ENCODE measurements at regions not wholly inside any gene's neighbourhood (a gene's known extent, or its start where the extent isn't known, plus 50 kb on each side); places are given as distances from the start of the nearest gene placed in this dataset.
A peak's percentile ranks its signal among the peaks of the same experiment; 100 is the strongest.

GRCh38 chr11:121733858-121734257 is 281.1 kb upstream of the SORL1-AS1 start:
- no peak for TF ChIP-seq CTCF (IDR thresholded peaks at IDR 0.05; ENCODE audit: control extremely low read depth, extremely low read depth, low read depth, missing control alignments)
- POLR2A ChIA-PET, result no interaction called here
- no peak for DNase-seq (ENCODE audit: extremely low spot score)
- CTCF ChIA-PET, result no interaction called here

GRCh38 chr11:121727942-121728341 is 275.2 kb upstream of the SORL1-AS1 start:
- POLR2A ChIA-PET, result no interaction called here
- TF ChIP-seq CTCF (IDR thresholded peaks at IDR 0.05; ENCODE audit: control extremely low read depth, extremely low read depth, low read depth, missing control alignments), result no peak
- CTCF ChIA-PET, result no interaction called here
- DNase-seq (ENCODE audit: extremely low spot score), result no peak

GRCh38 chr11:121723246-121723741 is 270.5 kb upstream of the SORL1-AS1 start:
- TF ChIP-seq CTCF (IDR thresholded peaks at IDR 0.05; ENCODE audit: control extremely low read depth, extremely low read depth, low read depth, missing control alignments), result no peak
- POLR2A ChIA-PET, result no interaction called here
- CTCF ChIA-PET, result no interaction called here
- no peak for DNase-seq (ENCODE audit: extremely low spot score)

GRCh38 chr11:121722431-121723245 is 269.9 kb upstream of the SORL1-AS1 start:
- no peak for TF ChIP-seq CTCF (IDR thresholded peaks at IDR 0.05; ENCODE audit: control extremely low read depth, extremely low read depth, low read depth, missing control alignments)
- ChIA-PET POLR2A (no interaction called here), CTCF (no interaction called here)
- peak; percentile 14 for DNase-seq (ENCODE audit: extremely low spot score)

GRCh38 chr11:121721961-121722360 is 269.2 kb upstream of the SORL1-AS1 start:
- ChIA-PET POLR2A (no interaction called here), CTCF (no interaction called here)
- DNase-seq (ENCODE audit: extremely low spot score), result no peak
- no peak for TF ChIP-seq CTCF (IDR thresholded peaks at IDR 0.05; ENCODE audit: control extremely low read depth, extremely low read depth, low read depth, missing control alignments)

- CTCF ChIA-PET, result no interaction called here
- no peak for DNase-seq (ENCODE audit: extremely low spot score)
- TF ChIP-seq CTCF (IDR thresholded peaks at IDR 0.05; ENCODE audit: control extremely low read depth, extremely low read depth, low read depth, missing control alignments), result no peak
Observed at GRCh38 chr11:121721448-121721847, 268.7 kb upstream of the SORL1-AS1 start.

More at GRCh38 chr11:121721448-121721847, 268.7 kb upstream of the SORL1-AS1 start:
- POLR2A ChIA-PET, result no interaction called here
